ENCODE measurements at regions not wholly inside any gene's neighbourhood (a gene's known extent, or its start where the extent isn't known, plus 50 kb on each side); places are given as distances from the start of the nearest gene placed in this dataset.

GRCh38 chrX:114049063-114049462, 534.8 kb upstream of the HTR2C start:
- no peak for TF ChIP-seq EZH2 (IDR thresholded peaks at IDR 0.05; ENCODE audit: low read depth, low read length, severe bottlenecking)
- TF ChIP-seq HDAC2 (IDR thresholded peaks at IDR 0.05; ENCODE audit: borderline replicate concordance in 1 of 2, low read depth in 2 of 2, low read length in 2 of 2): no peak
- no peak for TF ChIP-seq SP4 (IDR thresholded peaks at IDR 0.05; ENCODE audit: low read length)
- TF ChIP-seq CTCF (IDR thresholded peaks at IDR 0.05; ENCODE audit: control extremely low read depth in 1 of 3, insufficient read depth in 1 of 3, low read depth in 1 of 3, low read length in 3 of 3): no peak
- TF ChIP-seq JUND (IDR thresholded peaks at IDR 0.05; ENCODE audit: low read length): no peak
- TF ChIP-seq TEAD4 (IDR thresholded peaks at IDR 0.05; ENCODE audit: low read depth, low read length): no peak
- no peak for TF ChIP-seq YY1 (IDR thresholded peaks at IDR 0.05; ENCODE audit: low read depth, low read length)
- TF ChIP-seq POLR2A (IDR thresholded peaks at IDR 0.05; ENCODE audit: control extremely low read depth in 1 of 2, low read depth in 2 of 2, low read length in 2 of 2): peak; percentile 33 to 82
- no peak for TF ChIP-seq TBP (IDR thresholded peaks at IDR 0.05; ENCODE audit: low read depth, low read length)
- no peak for TF ChIP-seq CREB1 (IDR thresholded peaks at IDR 0.05)
- no peak for TF ChIP-seq EP300 (IDR thresholded peaks at IDR 0.05; ENCODE audit: borderline replicate concordance in 1 of 2, low read depth in 2 of 2, low read length in 2 of 2)
